Endodermal cell (in vitro differentiated cells): ENCODE measurements at regions not wholly inside any gene's neighbourhood (a gene's known extent, or its start where the extent isn't known, plus 50 kb on each side); places are given as distances from the start of the nearest gene placed in this dataset.
A peak's percentile ranks its signal among the peaks of the same experiment; 100 is the strongest.

Experiments
- DNase-seq: peaks from one replicate; pipeline ENCODE4 v3.0.0-alpha.2; 2017
- H3K27ac ChIP-seq: 2 replicates; pipeline ENCODE4 v1.5.1; 2013; ENCODE audit warnings: mild to moderate bottlenecking, low read depth, low read length, moderate library complexity
- H3K27me3 ChIP-seq: 2 replicates; pipeline ENCODE4 v1.6.1; 2013; ENCODE audit warnings: mild to moderate bottlenecking, low read length, moderate library complexity; ENCODE audit not compliant: insufficient read depth, control insufficient read depth, poor library complexity, severe bottlenecking
- H3K36me3 ChIP-seq: 2 replicates; pipeline ENCODE4 v1.7.0; 2013; ENCODE audit warnings: mild to moderate bottlenecking, low read length, moderate library complexity; ENCODE audit not compliant: control insufficient read depth, insufficient read depth
- H3K4me1 ChIP-seq: one replicate; pipeline ENCODE4 v1.7.0; 2013; ENCODE audit warnings: low read length; ENCODE audit not compliant: control insufficient read depth, insufficient read depth
- H3K4me3 ChIP-seq: 2 replicates; pipeline ENCODE4 v1.5.1; 2013; ENCODE audit warnings: mild to moderate bottlenecking, low read length, moderate library complexity
- H3K9ac ChIP-seq: 2 replicates; pipeline ENCODE4 v1.6.1; 2013; ENCODE audit warnings: mild to moderate bottlenecking, low read length, moderate library complexity; ENCODE audit not compliant: poor library complexity, severe bottlenecking; ENCODE audit errors: extremely low read depth
- H3K9me3 ChIP-seq: 2 replicates; pipeline ENCODE4 v1.6.1; 2013; ENCODE audit warnings: mild to moderate bottlenecking, low read length, moderate library complexity; ENCODE audit not compliant: control insufficient read depth
- H3K27ac Mint-ChIP-seq: 2 replicates; pipeline ENCODE4 v1.8.0; 2020; ENCODE audit warnings: mixed read lengths
- H3K27me3 Mint-ChIP-seq: 2 replicates; pipeline ENCODE4 v1.8.0; 2021; ENCODE audit warnings: mild to moderate bottlenecking, mixed read lengths; ENCODE audit not compliant: insufficient read depth
- H3K36me3 Mint-ChIP-seq: 2 replicates; pipeline ENCODE4 v1.8.0; 2020; ENCODE audit warnings: low read depth, mixed read lengths
- H3K4me1 Mint-ChIP-seq: 2 replicates; pipeline ENCODE4 v1.8.0; 2020; ENCODE audit warnings: mixed read lengths
- H3K4me3 Mint-ChIP-seq: 2 replicates; pipeline ENCODE4 v1.8.0; 2020; ENCODE audit warnings: mild to moderate bottlenecking, moderate library complexity, mixed read lengths
- H3K9me3 Mint-ChIP-seq: 2 replicates; pipeline ENCODE4 v1.8.0; 2020; ENCODE audit warnings: mild to moderate bottlenecking, mixed read lengths
- CTCF ChIP-seq: fragments of 200-600 bp; sonication (generic); conservative IDR thresholded peaks from 2 replicates; pipeline ENCODE4 v1.5.0; 2021; ENCODE audit warnings: antibody characterized with exemption, mild to moderate bottlenecking
- WGBS, 2 experiments: methylation state at CpG; one replicate each; pipeline versions ENCODE4 v1.1.5 to v1.1.7; 2013; ENCODE audit warnings: missing lambda C conversion rate in 2 of 2, mixed read lengths in 1 of 2; ENCODE audit not compliant: insufficient coverage in 1 of 2, insufficient read length in 1 of 2; 5-methylcytosine and 5-hydroxymethylcytosine counted together

- H3K9ac ChIP-seq = no peak overlapping the region
- H3K27me3 ChIP-seq = no peaks in the 10 kb centered on the region
- no peak overlapping the region for H3K27ac ChIP-seq
- H3K9me3 ChIP-seq = no peaks in the 10 kb centered on the region
- Mint-ChIP-seq H3K9me3 (peaks cover 1% of the 10 kb centered on the region), H3K4me1 (peaks cover 6% of the 10 kb centered on the region), H3K27ac (no peak overlapping the region), H3K36me3 (no peaks in the 10 kb centered on the region), H3K27me3 (no peaks in the 10 kb centered on the region), H3K4me3 (no peak overlapping the region)
- H3K4me3 ChIP-seq = no peak overlapping the region
- H3K4me1 ChIP-seq = peaks cover 3% of the 10 kb centered on the region
- no peaks in the 10 kb centered on the region for H3K36me3 ChIP-seq
- no peak for TF ChIP-seq CTCF
- DNase-seq = no peak
These were observed 348.3 kb downstream of the SLC16A7 start for GRCh38 chr12:59944177-59944576.

- WGBS, 2 experiments = 96% methylated on average over 2 of the region's 2 CpGs; no CpG with 5 or more reads in 1 of the 2 experiments
- Mint-ChIP-seq H3K4me1 (no peaks in the 10 kb centered on the region), H3K27ac (no peak overlapping the region), H3K36me3 (no peaks in the 10 kb centered on the region), H3K9me3 (peaks cover 7% of the 10 kb centered on the region), H3K4me3 (no peak overlapping the region), H3K27me3 (no peaks in the 10 kb centered on the region)
- H3K36me3 ChIP-seq = no peaks in the 10 kb centered on the region
- no peak for DNase-seq
- no peaks in the 10 kb centered on the region for H3K27me3 ChIP-seq
- TF ChIP-seq CTCF = no peak
- no peak overlapping the region for H3K4me3 ChIP-seq
- no peaks in the 10 kb centered on the region for H3K4me1 ChIP-seq
- no peak overlapping the region for H3K27ac ChIP-seq
- H3K9me3 ChIP-seq = no peaks in the 10 kb centered on the region
- H3K9ac ChIP-seq = no peak overlapping the region
These were observed 350.8 kb downstream of the SLC16A7 start for GRCh38 chr12:59946635-59947034.

GRCh38 chr12:59963546-59963945, 367.7 kb downstream of the SLC16A7 start:
- Mint-ChIP-seq H3K4me3 (no peak overlapping the region), H3K36me3 (no peaks in the 10 kb centered on the region), H3K4me1 (peaks cover 42% of the 10 kb centered on the region), H3K9me3 (peaks cover 14% of the 10 kb centered on the region), H3K27ac (peak overlapping the region; percentile 22), H3K27me3 (no peaks in the 10 kb centered on the region)
- peaks cover 16% of the 10 kb centered on the region for H3K4me1 ChIP-seq
- 60% methylated on average over 1 of the region's 1 CpG; no CpG with 5 or more reads in 1 of the 2 experiments for WGBS, 2 experiments
- peaks cover 10% of the 10 kb centered on the region for H3K9me3 ChIP-seq
- H3K9ac ChIP-seq = no peak overlapping the region
- no peak for DNase-seq
- H3K36me3 ChIP-seq = no peaks in the 10 kb centered on the region
- H3K27ac ChIP-seq = no peak overlapping the region
- no peaks in the 10 kb centered on the region for H3K27me3 ChIP-seq
- no peak overlapping the region for H3K4me3 ChIP-seq
- no peak for TF ChIP-seq CTCF
